H1 (cell line): ENCODE measurements at regions not wholly inside any gene's neighbourhood (a gene's known extent, or its start where the extent isn't known, plus 50 kb on each side); places are given as distances from the start of the nearest gene placed in this dataset.

Experiments
- BACH1 ChIP-seq: IDR thresholded peaks from 2 replicates; pipeline ENCODE4 v1.6.1; 2012; ENCODE audit warnings: low read length, improper control_type of control experiment
- GABPA ChIP-seq: IDR thresholded peaks from 2 replicates; pipeline ENCODE4 v1.6.1; 2011; ENCODE audit warnings: mild to moderate bottlenecking, low read length, moderate library complexity, borderline replicate concordance; ENCODE audit not compliant: insufficient read depth
- NRF1 ChIP-seq: IDR thresholded peaks from 2 replicates; pipeline ENCODE4 v1.6.1; 2011; ENCODE audit warnings: mild to moderate bottlenecking, low read depth, low read length, improper control_type of control experiment
- SIX5 ChIP-seq: IDR thresholded peaks from 2 replicates; pipeline ENCODE4 v1.6.1; 2011; ENCODE audit warnings: mild to moderate bottlenecking, low read depth, low read length
- ZNF274 ChIP-seq: IDR thresholded peaks from 2 replicates; pipeline ENCODE4 v1.7.0; 2012; ENCODE audit warnings: low read length, borderline replicate concordance; ENCODE audit errors: extremely low read depth
- TF ChIP-seq, protein P1 (sequence below): IDR thresholded peaks from 2 replicates; pipeline ENCODE4 v1.6.1; 2012; ENCODE audit warnings: inconsistent platforms

- TF ChIP-seq ZNF274 (no peak), BACH1 (no peak), NRF1 (no peak), GABPA (no peak), SIX5 (no peak)
- TF ChIP-seq, protein P1, sequence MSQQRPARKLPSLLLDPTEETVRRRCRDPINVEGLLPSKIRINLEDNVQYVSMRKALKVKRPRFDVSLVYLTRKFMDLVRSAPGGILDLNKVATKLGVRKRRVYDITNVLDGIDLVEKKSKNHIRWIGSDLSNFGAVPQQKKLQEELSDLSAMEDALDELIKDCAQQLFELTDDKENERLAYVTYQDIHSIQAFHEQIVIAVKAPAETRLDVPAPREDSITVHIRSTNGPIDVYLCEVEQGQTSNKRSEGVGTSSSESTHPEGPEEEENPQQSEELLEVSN, result no peak
Observed at GRCh38 chr7:106487892-106488291, 173.1 kb downstream of the CCDC71L start (continued).
